ENCODE measurements at regions not wholly inside any gene's neighbourhood (a gene's known extent, or its start where the extent isn't known, plus 50 kb on each side); places are given as distances from the start of the nearest gene placed in this dataset.

GRCh38 chr21:22544747-22545146 is 1546.5 kb downstream of the NCAM2 start:
- CTCF ChIA-PET = no interaction called here
- H3K9me2 ChIP-seq = no peaks in the 10 kb centered on the region
- no peaks in the 10 kb centered on the region for H4K20me1 ChIP-seq (ENCODE audit: insufficient read depth)
- no peak overlapping the region for H3K9ac ChIP-seq
- no peak overlapping the region for H3K4me2 ChIP-seq
- WGBS (ENCODE audit: low lambda C conversion rate) = 9% methylated on average over 2 of the region's 2 CpGs
- no peaks in the 10 kb centered on the region for H3F3A ChIP-seq (replicated peaks; ENCODE audit: insufficient read depth)
- POLR2A ChIA-PET = no interaction called here
- H3K4me3 ChIP-seq (ENCODE audit: low read depth in 2 of 2, low read length in 1 of 2) = no peak overlapping the region
- DNase-seq = no peak
- H3K4me1 ChIP-seq (ENCODE audit: control insufficient read depth in 1 of 2, insufficient read depth in 2 of 2, low read depth in 1 of 2, low read length in 1 of 2) = no peaks in the 10 kb centered on the region
- H2AFZ ChIP-seq (ENCODE audit: low read depth) = no peak overlapping the region
- no peaks in the 10 kb centered on the region for H3K36me3 ChIP-seq (replicated peaks in 1 of 2; ENCODE audit: control insufficient read depth in 1 of 2, insufficient read depth in 2 of 2, low read length in 1 of 2)
- H3K27me3 ChIP-seq (ENCODE audit: insufficient read depth) = no peaks in the 10 kb centered on the region
- H3K27ac ChIP-seq (ENCODE audit: low read depth in 2 of 2, low read length in 1 of 2) = no peak overlapping the region
- H3K9me3 ChIP-seq = peaks cover 9% of the 10 kb centered on the region
- no peaks in the 10 kb centered on the region for H3K79me2 ChIP-seq (ENCODE audit: insufficient read depth)
- TF ChIP-seq USF1 (IDR thresholded peaks at IDR 0.05; ENCODE audit: borderline replicate concordance, low read depth) (no peak), FOSL2 (IDR thresholded peaks at IDR 0.05; ENCODE audit: borderline replicate concordance, low read depth) (no peak), RCOR1 (IDR thresholded peaks at IDR 0.05; ENCODE audit: low read length) (no peak), ELF1 (IDR thresholded peaks at IDR 0.05) (no peak), FOXM1 (IDR thresholded peaks at IDR 0.05; ENCODE audit: low read depth) (no peak), FOXJ3 (CRISPR knock-in tag; IDR thresholded peaks at IDR 0.05) (no peak), RXRA (IDR thresholded peaks at IDR 0.05; ENCODE audit: borderline replicate concordance, low read depth) (no peak), MEF2A (IDR thresholded peaks at IDR 0.05; ENCODE audit: borderline replicate concordance, low read depth) (no peak), MXI1 (IDR thresholded peaks at IDR 0.05; ENCODE audit: low read depth, low read length) (no peak), NRF1 (IDR thresholded peaks at IDR 0.05; ENCODE audit: low read depth, low read length) (no peak), EZH2phosphoT487 (IDR thresholded peaks at IDR 0.05; ENCODE audit: borderline replicate concordance, low read depth) (no peak), ZBTB33 (IDR thresholded peaks at IDR 0.05; ENCODE audit: borderline replicate concordance, low read depth) (no peak)
- TF ChIP-seq, protein P1, sequence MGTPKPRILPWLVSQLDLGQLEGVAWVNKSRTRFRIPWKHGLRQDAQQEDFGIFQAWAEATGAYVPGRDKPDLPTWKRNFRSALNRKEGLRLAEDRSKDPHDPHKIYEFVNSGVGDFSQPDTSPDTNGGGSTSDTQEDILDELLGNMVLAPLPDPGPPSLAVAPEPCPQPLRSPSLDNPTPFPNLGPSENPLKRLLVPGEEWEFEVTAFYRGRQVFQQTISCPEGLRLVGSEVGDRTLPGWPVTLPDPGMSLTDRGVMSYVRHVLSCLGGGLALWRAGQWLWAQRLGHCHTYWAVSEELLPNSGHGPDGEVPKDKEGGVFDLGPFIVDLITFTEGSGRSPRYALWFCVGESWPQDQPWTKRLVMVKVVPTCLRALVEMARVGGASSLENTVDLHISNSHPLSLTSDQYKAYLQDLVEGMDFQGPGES (IDR thresholded peaks at IDR 0.05; ENCODE audit: low read depth, low read length) = no peak
- TF ChIP-seq, protein P2, sequence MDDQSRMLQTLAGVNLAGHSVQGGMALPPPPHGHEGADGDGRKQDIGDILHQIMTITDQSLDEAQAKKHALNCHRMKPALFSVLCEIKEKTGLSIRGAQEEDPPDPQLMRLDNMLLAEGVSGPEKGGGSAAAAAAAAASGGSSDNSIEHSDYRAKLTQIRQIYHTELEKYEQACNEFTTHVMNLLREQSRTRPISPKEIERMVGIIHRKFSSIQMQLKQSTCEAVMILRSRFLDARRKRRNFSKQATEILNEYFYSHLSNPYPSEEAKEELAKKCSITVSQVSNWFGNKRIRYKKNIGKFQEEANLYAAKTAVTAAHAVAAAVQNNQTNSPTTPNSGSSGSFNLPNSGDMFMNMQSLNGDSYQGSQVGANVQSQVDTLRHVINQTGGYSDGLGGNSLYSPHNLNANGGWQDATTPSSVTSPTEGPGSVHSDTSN (IDR thresholded peaks at IDR 0.05) = no peak
- TF ChIP-seq, protein P3, sequence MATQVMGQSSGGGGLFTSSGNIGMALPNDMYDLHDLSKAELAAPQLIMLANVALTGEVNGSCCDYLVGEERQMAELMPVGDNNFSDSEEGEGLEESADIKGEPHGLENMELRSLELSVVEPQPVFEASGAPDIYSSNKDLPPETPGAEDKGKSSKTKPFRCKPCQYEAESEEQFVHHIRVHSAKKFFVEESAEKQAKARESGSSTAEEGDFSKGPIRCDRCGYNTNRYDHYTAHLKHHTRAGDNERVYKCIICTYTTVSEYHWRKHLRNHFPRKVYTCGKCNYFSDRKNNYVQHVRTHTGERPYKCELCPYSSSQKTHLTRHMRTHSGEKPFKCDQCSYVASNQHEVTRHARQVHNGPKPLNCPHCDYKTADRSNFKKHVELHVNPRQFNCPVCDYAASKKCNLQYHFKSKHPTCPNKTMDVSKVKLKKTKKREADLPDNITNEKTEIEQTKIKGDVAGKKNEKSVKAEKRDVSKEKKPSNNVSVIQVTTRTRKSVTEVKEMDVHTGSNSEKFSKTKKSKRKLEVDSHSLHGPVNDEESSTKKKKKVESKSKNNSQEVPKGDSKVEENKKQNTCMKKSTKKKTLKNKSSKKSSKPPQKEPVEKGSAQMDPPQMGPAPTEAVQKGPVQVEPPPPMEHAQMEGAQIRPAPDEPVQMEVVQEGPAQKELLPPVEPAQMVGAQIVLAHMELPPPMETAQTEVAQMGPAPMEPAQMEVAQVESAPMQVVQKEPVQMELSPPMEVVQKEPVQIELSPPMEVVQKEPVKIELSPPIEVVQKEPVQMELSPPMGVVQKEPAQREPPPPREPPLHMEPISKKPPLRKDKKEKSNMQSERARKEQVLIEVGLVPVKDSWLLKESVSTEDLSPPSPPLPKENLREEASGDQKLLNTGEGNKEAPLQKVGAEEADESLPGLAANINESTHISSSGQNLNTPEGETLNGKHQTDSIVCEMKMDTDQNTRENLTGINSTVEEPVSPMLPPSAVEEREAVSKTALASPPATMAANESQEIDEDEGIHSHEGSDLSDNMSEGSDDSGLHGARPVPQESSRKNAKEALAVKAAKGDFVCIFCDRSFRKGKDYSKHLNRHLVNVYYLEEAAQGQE (IDR thresholded peaks at IDR 0.05; ENCODE audit: low read depth, low read length) = no peak

Data from SK-N-SH (cell line).